K562 (cell line): ENCODE measurements at regions not wholly inside any gene's neighbourhood (a gene's known extent, or its start where the extent isn't known, plus 50 kb on each side); places are given as distances from the start of the nearest gene placed in this dataset.

ENCODE experiments used
- ATAC-seq: fragments of 200-7000 bp; cut with Tn5 transposase; 3 replicates; pipeline ENCODE4 v1.9.1; 2020; ENCODE audit warnings: moderate library complexity
- BruUV-seq: library from RNA; stranded (reverse); fragments of 400-500 nt; replicated peaks from 2 replicates; lab custom pipeline; 2021; lab: Mats Ljungman, UMichigan
- CTCF ChIA-PET: fragments of 300-600 bp; formaldehyde crosslinking; extraction: SDS; loops from one replicate; lab custom pipeline; 2021; ENCODE audit warnings: low intra/inter-chr PET ratio; lab: Yijun Ruan, JAX
- POLR2A ChIA-PET: fragments of 300-600, 350-650 bp; sonication (Branson Sonifier 250); formaldehyde crosslinking; extraction: SDS; loops from one replicate; lab custom pipeline; 2021; ENCODE audit warnings: antibody characterized with exemption, inconsistent platforms; lab: Yijun Ruan, JAX
- DNase-seq, 4 experiments: peaks; one replicate each; pipeline versions ENCODE4 v3.0.0 to v3.0.0-alpha.2; 2011 to 2018; ENCODE audit warnings: low spot score in 3 of 4, mixed read lengths in 3 of 4; ENCODE audit errors: extremely low read depth in 1 of 4
- FAIRE-seq: peaks from 2 replicates; lab custom pipeline; 2011; peaks lifted over from hg19 to GRCh38; lab: Jason Lieb, UNC
- H2AFZ ChIP-seq: 2 replicates; pipeline ENCODE4 v1.6.0; 2011; ENCODE audit warnings: low read depth, low read length, control low read depth, inconsistent platforms
- H3K27ac ChIP-seq: fragments of 200-600 bp; 3 replicates; pipeline ENCODE4 v1.8.0; 2011; ENCODE audit warnings: low read depth, mild to moderate bottlenecking, control low read depth, inconsistent platforms, low read length, moderate library complexity, mixed read lengths; ENCODE audit errors: extremely low read depth
- H3K27me3 ChIP-seq, 2 experiments: fragments of 300-600 bp in 1 of 2; 2 replicates in 1 of 2; 3 replicates in 1 of 2; pipeline versions ENCODE4 v1.6.0 to v1.8.0; 2011; ENCODE audit warnings: inconsistent platforms in 2 of 2, low read length in 2 of 2, mild to moderate bottlenecking in 1 of 2, mixed read lengths in 1 of 2, moderate library complexity in 1 of 2; ENCODE audit not compliant: control insufficient read depth in 2 of 2, insufficient read depth in 2 of 2
- H3K36me3 ChIP-seq: fragments of 300-600 bp; 3 replicates; pipeline ENCODE4 v1.8.0; 2011; ENCODE audit warnings: mild to moderate bottlenecking, low read length, inconsistent platforms; ENCODE audit not compliant: control insufficient read depth, insufficient read depth
- H3K4me1 ChIP-seq, 2 experiments: fragments of 200-600 bp in 1 of 2; replicated peaks in 1 of 2; 2 replicates in 1 of 2; 3 replicates in 1 of 2; pipeline versions ENCODE4 v1.5.1 to v1.8.0; 2011; ENCODE audit warnings: inconsistent platforms in 2 of 2, low read length in 2 of 2, mild to moderate bottlenecking in 1 of 2, mixed read lengths in 1 of 2, moderate library complexity in 1 of 2; ENCODE audit not compliant: control insufficient read depth in 2 of 2, insufficient read depth in 2 of 2
- H3K4me2 ChIP-seq: 2 replicates; pipeline ENCODE4 v1.6.1; 2011; ENCODE audit warnings: low read length, control low read depth, inconsistent platforms, mixed read lengths; ENCODE audit not compliant: insufficient read depth
- H3K4me3 ChIP-seq: fragments of 200-600 bp; sonication (generic), shearing (Covaris generic); 2 replicates; pipeline ENCODE4 v1.5.1; 2016; ENCODE audit warnings: control low read depth, inconsistent platforms
- H3K79me2 ChIP-seq: fragments of 200-600 bp; 3 replicates; pipeline ENCODE4 v1.8.0; 2011; ENCODE audit warnings: low read length, inconsistent platforms; ENCODE audit not compliant: control insufficient read depth, insufficient read depth
- H3K9ac ChIP-seq, 2 experiments: 2 replicates each; pipeline versions ENCODE4 v1.6.0 to v1.6.1; 2011; ENCODE audit warnings: low read depth in 2 of 2, low read length in 2 of 2, control low read depth in 1 of 2, inconsistent platforms in 1 of 2, mild to moderate bottlenecking in 1 of 2, mixed read lengths in 1 of 2; ENCODE audit not compliant: insufficient read depth in 1 of 2
- H3K9me1 ChIP-seq: one replicate; pipeline ENCODE4 v1.6.0; 2011; ENCODE audit warnings: inconsistent platforms, mild to moderate bottlenecking, low read length, moderate library complexity; ENCODE audit not compliant: control insufficient read depth, insufficient read depth
- H3K9me3 ChIP-seq: replicated peaks from 2 replicates; pipeline ENCODE4 v1.5.1; 2011; ENCODE audit warnings: low read depth, low read length, inconsistent platforms; ENCODE audit not compliant: control insufficient read depth, insufficient read depth
- H4K20me1 ChIP-seq: replicated peaks from 2 replicates; pipeline ENCODE4 v1.6.1; 2011; ENCODE audit warnings: low read length, inconsistent platforms, mixed read lengths; ENCODE audit not compliant: control insufficient read depth, insufficient read depth
- ATF1 ChIP-seq, 2 experiments: fragments of 450-650 bp in 1 of 2; IDR thresholded peaks; 2 replicates each; pipeline ENCODE4 v1.6.1; 2016; ENCODE audit warnings: missing compliant biosample characterization in 1 of 2, missing genetic modification characterization in 1 of 2
- BRD9 ChIP-seq: fragments of 450-650 bp; IDR thresholded peaks from 2 replicates; pipeline ENCODE4 v1.6.1; 2018; ENCODE audit warnings: low read depth; ENCODE audit not compliant: partially characterized antibody
- NBN ChIP-seq: fragments of 450-650 bp; IDR thresholded peaks from 2 replicates; pipeline ENCODE4 v1.6.1; 2016; ENCODE audit warnings: low read depth, mild to moderate bottlenecking
- NFATC3 ChIP-seq: fragments of 450-650 bp; IDR thresholded peaks from 2 replicates; pipeline ENCODE4 v1.6.1; 2017; ENCODE audit warnings: mild to moderate bottlenecking
- NFE2L1 ChIP-seq: fragments of 450-650 bp; IDR thresholded peaks from 2 replicates; pipeline ENCODE4 v1.6.1; 2016; ENCODE audit warnings: missing genetic modification characterization, low read depth, mild to moderate bottlenecking, missing compliant biosample characterization, moderate library complexity, borderline replicate concordance
- RFX1 ChIP-seq: fragments of 450-650 bp; IDR thresholded peaks from 2 replicates; pipeline ENCODE4 v1.6.1; 2016; ENCODE audit warnings: mild to moderate bottlenecking, moderate library complexity
- TCF7 ChIP-seq: sonication (generic); IDR thresholded peaks from 2 replicates; pipeline ENCODE4 v1.6.1; 2016; ENCODE audit warnings: antibody characterized with exemption, borderline replicate concordance
- ZNF3 ChIP-seq: fragments of 250-450 bp; sonication (Bioruptor Pico); IDR thresholded peaks from 2 replicates; pipeline ENCODE4 v1.5.0; 2021; ENCODE audit warnings: mild to moderate bottlenecking, moderate library complexity
- ZNF311 ChIP-seq: fragments of 250-450 bp; sonication (Bioruptor Pico); IDR thresholded peaks from 2 replicates; pipeline ENCODE4 v1.4.0; 2020; ENCODE audit warnings: mild to moderate bottlenecking, moderate library complexity
- WGBS: fragments of 100-300 bp; shearing (Covaris generic); methylation state at CpG from one replicate; pipeline ENCODE4 v1.1.6; 2016; ENCODE audit warnings: low coverage, mixed read lengths; ENCODE audit not compliant: insufficient coverage; ENCODE audit errors: missing lambda C conversion rate; 5-methylcytosine and 5-hydroxymethylcytosine counted together
- in situ Hi-C: fragments of 300-500 bp; cut with MboI; formaldehyde crosslinking; loops from 4 replicates; pipeline ENCODE4 v1.15.0; 2018; ENCODE audit warnings: inconsistent platforms, mixed read lengths
- intact Hi-C: fragments of 100-400 bp; cut with micrococcal nuclease; formaldehyde crosslinking; loops from 2 replicates; pipeline ENCODE4 v1.14.2; 2022
- TF ChIP-seq, protein P1 (sequence below): fragments of 450-650 bp; conservative IDR thresholded peaks from 2 replicates; pipeline ENCODE4 v1.6.1; 2016; ENCODE audit warnings: missing genetic modification characterization, low read depth, mild to moderate bottlenecking, control low read depth, missing compliant biosample characterization
- TF ChIP-seq, protein P2 (sequence below): fragments of 250-450 bp; sonication (Bioruptor Pico); IDR thresholded peaks from 2 replicates; pipeline ENCODE4 v1.8.0; 2021; ENCODE audit warnings: moderate library complexity, mild to moderate bottlenecking, inconsistent platforms
- TF ChIP-seq, protein P3 (sequence below): sonication (generic); formaldehyde crosslinking; IDR thresholded peaks from 2 replicates; pipeline ENCODE4 v1.8.0; 2022; ENCODE audit warnings: mild to moderate bottlenecking, missing genetic modification reagents

DNA sequence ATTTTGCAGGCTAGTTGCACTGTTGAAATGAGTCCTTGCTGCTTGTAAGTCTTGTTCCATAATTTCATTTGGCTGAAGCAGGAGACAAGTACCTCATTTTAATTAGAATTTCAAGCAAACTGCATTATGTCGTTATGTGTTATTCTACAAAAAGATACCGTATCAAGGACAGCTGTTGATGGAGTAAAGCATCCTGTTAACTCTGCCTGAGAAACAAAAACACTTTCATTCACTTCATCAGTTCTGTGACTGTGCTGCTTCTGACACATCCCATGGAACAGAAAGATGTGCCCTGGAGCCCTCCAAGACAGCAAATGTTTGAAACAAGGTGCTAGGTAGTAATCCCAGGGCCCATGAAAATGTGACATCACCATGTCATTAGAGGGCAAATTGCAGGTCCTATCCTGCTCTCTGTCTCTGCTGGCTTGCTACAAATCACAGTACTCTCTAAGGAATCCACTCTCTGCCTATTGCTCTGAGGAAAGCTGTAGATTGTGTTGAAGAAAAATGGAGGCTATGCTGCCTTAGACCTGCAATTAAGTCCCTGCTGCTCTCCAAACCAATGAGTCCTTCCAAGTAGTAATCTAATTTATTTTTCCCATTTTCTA lies 209.7 kb upstream of the PARD3B start:
- Histone ChIP-seq H2AFZ (no peak overlapping the region), H3K36me3 (no peaks in the 10 kb centered on the region), H3K9ac (no peak overlapping the region), H4K20me1 (no peaks in the 10 kb centered on the region), H3K27ac (no peak overlapping the region), H3K9me1 (no peaks in the 10 kb centered on the region), H3K79me2 (no peaks in the 10 kb centered on the region), H3K4me1 (peaks cover 0 to 11% of the 10 kb centered on the region in 2 experiments; a peak in 2 of 5 replicates), H3K9me3 (no peaks in the 10 kb centered on the region), H3K27me3 (no peaks in the 10 kb centered on the region), H3K4me3 (no peak overlapping the region), H3K4me2 (no peak overlapping the region)
- CTCF ChIA-PET = no interaction called here
- no peak for ATAC-seq
- no peak for FAIRE-seq
- POLR2A ChIA-PET = no interaction called here
- WGBS = 40% methylated on average over 2 of the region's 2 CpGs
- in situ Hi-C loops (no loop called here), intact Hi-C loops (no loop called here)
- TF ChIP-seq, protein P1, sequence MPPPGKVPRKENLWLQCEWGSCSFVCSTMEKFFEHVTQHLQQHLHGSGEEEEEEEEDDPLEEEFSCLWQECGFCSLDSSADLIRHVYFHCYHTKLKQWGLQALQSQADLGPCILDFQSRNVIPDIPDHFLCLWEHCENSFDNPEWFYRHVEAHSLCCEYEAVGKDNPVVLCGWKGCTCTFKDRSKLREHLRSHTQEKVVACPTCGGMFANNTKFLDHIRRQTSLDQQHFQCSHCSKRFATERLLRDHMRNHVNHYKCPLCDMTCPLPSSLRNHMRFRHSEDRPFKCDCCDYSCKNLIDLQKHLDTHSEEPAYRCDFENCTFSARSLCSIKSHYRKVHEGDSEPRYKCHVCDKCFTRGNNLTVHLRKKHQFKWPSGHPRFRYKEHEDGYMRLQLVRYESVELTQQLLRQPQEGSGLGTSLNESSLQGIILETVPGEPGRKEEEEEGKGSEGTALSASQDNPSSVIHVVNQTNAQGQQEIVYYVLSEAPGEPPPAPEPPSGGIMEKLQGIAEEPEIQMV (tag) = no peak
- TF ChIP-seq, protein P2, sequence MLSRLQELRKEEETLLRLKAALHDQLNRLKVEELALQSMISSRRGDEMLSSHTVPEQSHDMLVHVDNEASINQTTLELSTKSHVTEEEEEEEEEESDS (CRISPR knock-in tag) = no peak
- TF ChIP-seq NBN (no peak), ZNF3 (no peak), BRD9 (no peak), TCF7 (no peak), RFX1 (no peak), ZNF311 (CRISPR knock-in tag) (no peak), NFATC3 (no peak), ATF1 (CRISPR knock-in tag; IDR thresholded peaks at IDR 0.05) (no peak), ATF1 (tag; IDR thresholded peaks at IDR 0.05) (no peak), NFE2L1 (no peak)
- TF ChIP-seq, protein P3, sequence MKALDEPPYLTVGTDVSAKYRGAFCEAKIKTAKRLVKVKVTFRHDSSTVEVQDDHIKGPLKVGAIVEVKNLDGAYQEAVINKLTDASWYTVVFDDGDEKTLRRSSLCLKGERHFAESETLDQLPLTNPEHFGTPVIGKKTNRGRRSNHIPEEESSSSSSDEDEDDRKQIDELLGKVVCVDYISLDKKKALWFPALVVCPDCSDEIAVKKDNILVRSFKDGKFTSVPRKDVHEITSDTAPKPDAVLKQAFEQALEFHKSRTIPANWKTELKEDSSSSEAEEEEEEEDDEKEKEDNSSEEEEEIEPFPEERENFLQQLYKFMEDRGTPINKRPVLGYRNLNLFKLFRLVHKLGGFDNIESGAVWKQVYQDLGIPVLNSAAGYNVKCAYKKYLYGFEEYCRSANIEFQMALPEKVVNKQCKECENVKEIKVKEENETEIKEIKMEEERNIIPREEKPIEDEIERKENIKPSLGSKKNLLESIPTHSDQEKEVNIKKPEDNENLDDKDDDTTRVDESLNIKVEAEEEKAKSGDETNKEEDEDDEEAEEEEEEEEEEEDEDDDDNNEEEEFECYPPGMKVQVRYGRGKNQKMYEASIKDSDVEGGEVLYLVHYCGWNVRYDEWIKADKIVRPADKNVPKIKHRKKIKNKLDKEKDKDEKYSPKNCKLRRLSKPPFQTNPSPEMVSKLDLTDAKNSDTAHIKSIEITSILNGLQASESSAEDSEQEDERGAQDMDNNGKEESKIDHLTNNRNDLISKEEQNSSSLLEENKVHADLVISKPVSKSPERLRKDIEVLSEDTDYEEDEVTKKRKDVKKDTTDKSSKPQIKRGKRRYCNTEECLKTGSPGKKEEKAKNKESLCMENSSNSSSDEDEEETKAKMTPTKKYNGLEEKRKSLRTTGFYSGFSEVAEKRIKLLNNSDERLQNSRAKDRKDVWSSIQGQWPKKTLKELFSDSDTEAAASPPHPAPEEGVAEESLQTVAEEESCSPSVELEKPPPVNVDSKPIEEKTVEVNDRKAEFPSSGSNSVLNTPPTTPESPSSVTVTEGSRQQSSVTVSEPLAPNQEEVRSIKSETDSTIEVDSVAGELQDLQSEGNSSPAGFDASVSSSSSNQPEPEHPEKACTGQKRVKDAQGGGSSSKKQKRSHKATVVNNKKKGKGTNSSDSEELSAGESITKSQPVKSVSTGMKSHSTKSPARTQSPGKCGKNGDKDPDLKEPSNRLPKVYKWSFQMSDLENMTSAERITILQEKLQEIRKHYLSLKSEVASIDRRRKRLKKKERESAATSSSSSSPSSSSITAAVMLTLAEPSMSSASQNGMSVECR = no peak
- BruUV-seq = no TSS peak
- no peak for DNase-seq
